Liver (tissue), 3 donors: ENCODE measurements at regions not wholly inside any gene's neighbourhood (a gene's known extent, or its start where the extent isn't known, plus 50 kb on each side); places are given as distances from the start of the nearest gene placed in this dataset.

Experiments
- CTCF ChIP-seq: fragments of 150-350 bp; IDR thresholded peaks from 2 replicates; pipeline ENCODE4 v1.5.1; 2017; ENCODE audit warnings: improper control_type of control experiment, low read depth, low read length; ENCODE audit not compliant: missing input control
- GABPA ChIP-seq, 2 donors: IDR thresholded peaks in 1 of 2; conservative IDR thresholded peaks in 1 of 2; 2 replicates each; pipeline ENCODE4 v1.6.1; 2016; ENCODE audit warnings: antibody characterized with exemption in 2 of 2, mild to moderate bottlenecking in 1 of 2, moderate library complexity in 1 of 2
- MAX ChIP-seq: IDR thresholded peaks from 2 replicates; pipeline ENCODE4 v1.6.1; 2016; ENCODE audit warnings: antibody characterized with exemption
- donor health status: healthy.
- donor health status: healthy.

GRCh38 chr19:57067440-57067839, 52.3 kb upstream of the USP29 start:
- no peak for TF ChIP-seq MAX
- no peak for TF ChIP-seq CTCF
- TF ChIP-seq GABPA (IDR thresholded peaks at IDR 0.05 in 1 of 2, conservative IDR thresholded peaks at IDR 0.05 in 1 of 2) = no peak
